Left lobe of liver (tissue), 2 donors: ENCODE measurements at regions not wholly inside any gene's neighbourhood (a gene's known extent, or its start where the extent isn't known, plus 50 kb on each side); places are given as distances from the start of the nearest gene placed in this dataset.

Source experiments
- ATAC-seq: fragments of 200-7000 bp; cut with Tn5 transposase; one replicate; pipeline ENCODE4 v1.9.1; 2020; ENCODE audit warnings: mild to moderate bottlenecking, moderate library complexity
- DNase-seq: peaks from one replicate; pipeline ENCODE4 v3.0.0-alpha.2; 2020; ENCODE audit warnings: low spot score
- donor health status: DM: no; HTN: no; CAD: no; lungs with moderate emphysema.
- donor health status: DM: no; HTN: yes; CAD: no.

- no peak for ATAC-seq
- no peak for DNase-seq
Observed at GRCh38 chr12:124184456-124184855, 110.4 kb upstream of the RFLNA start.

DNA sequence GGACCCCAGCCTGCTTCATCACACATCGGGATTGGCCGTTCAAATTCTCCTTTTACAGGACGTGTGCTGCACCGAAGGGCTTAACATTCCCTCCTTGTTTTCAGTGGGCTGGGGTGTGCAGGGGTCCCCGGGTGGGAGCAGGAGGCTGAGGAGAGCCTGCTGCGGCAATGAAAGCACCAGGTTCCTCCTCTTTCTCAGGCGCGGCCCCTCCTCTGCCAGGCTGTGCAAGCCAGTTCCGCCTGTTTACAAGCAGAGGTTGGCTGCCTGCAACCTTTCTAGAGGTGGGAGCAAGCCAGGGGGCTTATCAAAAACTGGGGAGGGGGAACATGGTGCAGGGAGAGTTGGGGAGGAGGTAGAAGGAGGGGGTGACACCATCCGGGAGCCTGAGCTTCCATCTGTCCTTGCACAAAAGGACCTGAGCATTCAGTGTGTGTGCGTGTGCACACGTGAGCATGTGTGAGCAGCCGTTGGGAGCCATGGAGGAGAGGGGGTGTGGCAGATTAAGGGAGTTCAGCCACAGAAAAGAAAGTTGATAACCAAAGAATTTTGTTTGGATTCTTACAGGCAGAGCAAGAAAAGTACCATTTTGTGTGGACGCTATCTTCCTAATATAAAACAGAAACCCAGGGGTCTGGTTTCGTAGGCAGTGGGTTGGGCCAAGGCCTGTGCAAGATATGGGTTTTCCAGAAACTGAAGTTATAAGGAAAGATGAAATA lies 108.8 kb upstream of the RFLNA start:
- no peak for DNase-seq
- ATAC-seq: no peak

GRCh38 chr12:124188084-124188483 lies 106.8 kb upstream of the RFLNA start:
- ATAC-seq: no peak
- DNase-seq: no peak

- DNase-seq: no peak
Observed at GRCh38 chr12:124188561-124189405, 106.1 kb upstream of the RFLNA start.

DNA sequence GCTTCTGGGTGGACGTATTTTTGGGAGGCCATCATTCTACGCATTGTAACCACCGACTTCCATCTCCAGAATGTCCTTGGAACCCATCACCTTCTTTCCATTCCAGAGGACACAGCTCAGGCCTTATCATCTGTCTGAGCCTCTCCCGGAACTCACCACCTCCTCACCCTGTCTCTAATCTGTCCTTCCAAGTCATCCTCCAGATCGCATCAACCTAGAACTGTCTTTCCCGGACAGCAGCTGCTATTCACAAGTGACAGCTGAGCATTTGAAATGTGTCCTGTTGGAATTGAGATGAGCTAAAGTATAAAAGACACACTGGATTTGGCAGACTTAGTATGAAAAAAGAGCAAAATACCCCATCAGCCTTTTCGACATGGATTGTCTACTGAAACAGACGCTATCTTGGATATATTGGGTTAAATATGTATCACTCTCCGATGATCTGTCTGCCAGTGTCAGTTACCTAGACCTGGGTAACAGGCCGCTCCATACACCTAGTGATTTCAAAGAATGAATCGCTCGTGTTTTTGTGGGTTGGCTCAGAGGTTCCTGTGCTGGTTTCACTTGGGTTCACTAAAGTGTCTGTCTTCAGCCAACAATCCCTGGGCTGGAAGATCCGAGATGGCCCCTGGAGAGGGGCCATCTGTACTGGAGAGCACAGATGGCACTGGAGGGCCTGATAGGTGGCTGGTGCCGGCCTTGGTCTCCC lies 104.4 kb upstream of the RFLNA start:
- DNase-seq: no peak
- ATAC-seq: no peak

More at GRCh38 chr12:124188561-124189405, 106.1 kb upstream of the RFLNA start:
- ATAC-seq: no peak

DNA sequence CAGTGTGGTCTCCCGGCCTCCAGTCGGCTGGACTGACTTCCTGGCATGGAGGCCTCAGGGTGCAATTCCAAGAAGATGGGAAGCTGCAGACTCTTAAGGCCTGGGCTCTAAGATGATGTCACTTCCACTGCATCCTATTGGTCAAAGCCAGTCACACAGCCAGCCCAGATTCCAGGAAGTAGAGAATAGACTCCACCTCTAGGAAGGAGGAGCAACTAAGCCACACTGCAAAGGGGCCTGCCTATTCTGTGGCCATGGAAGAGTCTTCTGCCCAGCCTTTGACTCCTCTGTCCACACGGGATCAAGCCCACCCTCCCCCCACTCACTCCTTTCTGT lies 103.9 kb upstream of the RFLNA start:
- DNase-seq (no peak), ATAC-seq (no peak)

DNA sequence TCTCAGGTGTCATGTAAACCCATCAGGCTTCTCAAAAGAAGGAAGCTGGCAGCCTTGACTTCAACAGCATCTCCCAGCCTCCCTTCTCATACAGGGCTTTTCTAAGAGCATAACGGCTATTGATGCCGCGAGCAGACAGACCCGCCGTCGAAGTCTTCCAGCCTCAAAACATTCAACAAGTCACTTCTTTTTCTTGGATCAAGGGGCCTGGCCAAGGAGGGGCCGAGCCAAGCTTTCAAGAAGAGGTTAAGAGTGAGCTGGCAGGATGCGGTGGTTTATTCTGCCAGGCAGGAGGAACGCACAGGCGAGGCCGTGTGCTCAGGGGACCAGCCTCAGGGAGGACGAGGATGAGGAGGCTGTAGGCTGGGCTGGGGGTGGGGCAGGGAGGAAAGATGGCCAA lies 102.9 kb upstream of the RFLNA start:
- ATAC-seq (no peak), DNase-seq (no peak)

DNA sequence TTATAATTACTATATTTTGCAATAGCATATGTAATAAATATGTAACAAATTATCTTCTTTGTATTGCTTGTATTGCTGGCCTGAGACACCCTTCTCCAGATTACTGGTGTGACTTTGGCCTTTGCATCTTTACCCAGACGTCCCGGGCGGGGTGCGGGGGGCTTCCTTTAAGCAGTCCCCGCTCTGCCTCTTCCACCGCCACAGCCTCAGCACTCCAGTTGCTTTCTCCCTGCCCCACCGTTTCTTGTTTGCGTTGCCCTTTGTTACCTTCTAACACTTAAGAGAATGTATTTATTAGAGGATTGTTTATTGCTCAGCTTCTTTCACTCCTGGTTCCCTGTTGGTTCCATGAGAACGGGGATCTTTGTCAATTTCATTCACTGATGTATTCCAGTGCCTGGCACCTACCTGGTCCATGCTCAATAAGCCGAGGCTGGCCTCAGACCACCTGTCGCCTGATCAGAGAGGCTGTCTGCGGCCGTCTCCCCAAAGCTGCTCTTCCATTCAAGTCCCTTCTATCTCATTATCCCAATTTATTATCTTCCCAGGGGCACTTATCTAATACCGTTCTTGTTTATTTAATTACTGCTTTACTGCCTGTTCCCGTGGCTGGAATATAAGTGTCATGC lies 100.5 kb upstream of the RFLNA start:
- no peak for ATAC-seq
- DNase-seq: no peak

DNA sequence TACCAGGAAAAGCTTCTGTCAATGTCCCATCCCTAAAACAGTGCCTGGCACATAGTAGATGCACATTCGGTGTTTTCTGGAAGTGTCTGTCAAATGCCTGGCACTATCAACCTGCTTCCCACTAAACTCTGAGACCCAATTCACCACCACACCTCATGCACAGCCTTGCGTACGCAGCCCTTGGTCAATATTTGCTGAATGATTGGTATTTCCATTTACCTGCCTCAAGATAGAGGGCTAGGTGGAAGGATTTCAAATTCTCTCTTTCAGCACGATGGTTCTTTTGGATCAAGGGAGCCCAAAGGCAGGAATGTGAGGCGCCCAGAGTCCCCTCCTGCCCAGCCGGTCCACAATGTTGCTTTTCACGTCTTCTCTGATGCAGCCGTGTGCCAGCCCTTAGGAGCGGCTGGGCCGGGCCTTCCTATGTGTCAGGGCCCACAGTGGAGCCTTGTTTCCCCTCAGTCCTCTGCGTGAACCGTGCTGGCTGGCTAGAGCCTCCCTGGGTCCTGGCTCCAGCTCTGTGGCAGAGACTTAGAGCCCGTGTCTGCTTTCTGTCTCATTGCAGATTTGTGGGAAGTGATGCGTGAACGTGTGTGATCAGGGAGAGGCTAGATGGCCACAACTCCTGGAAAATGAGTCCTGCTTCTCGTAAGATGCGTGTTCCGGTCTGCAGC lies 99.9 kb upstream of the RFLNA start:
- DNase-seq: no peak
- ATAC-seq: no peak

- ATAC-seq (no peak), DNase-seq (no peak)
Observed at GRCh38 chr12:124195567-124195942, 99.3 kb upstream of the RFLNA start.

DNA sequence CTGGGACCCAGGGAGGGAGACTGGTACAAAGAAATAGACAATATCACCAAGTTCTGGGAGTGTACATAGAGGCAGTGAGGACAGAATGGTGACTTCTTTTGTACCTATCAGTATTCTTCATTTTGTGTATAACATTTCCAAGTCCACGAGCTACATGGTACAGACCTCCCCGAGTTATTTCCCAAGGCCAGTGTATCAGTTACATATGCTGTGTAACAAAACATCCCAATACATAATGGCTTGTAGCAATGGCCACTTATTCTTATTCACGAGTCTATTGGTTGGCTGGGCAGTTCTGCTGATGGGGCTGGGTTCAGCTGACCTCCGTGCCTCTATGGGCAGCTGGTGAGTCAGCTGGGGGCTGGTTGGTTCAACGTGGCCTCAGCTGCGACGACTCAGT lies 98.7 kb upstream of the RFLNA start:
- ATAC-seq (no peak), DNase-seq (no peak)

- DNase-seq (no peak), ATAC-seq (no peak)
Observed at GRCh38 chr12:124201248-124201647, 93.6 kb upstream of the RFLNA start.

GRCh38 chr12:124203176-124203575 lies 91.7 kb upstream of the RFLNA start:
- no peak for ATAC-seq
- no peak for DNase-seq

DNA sequence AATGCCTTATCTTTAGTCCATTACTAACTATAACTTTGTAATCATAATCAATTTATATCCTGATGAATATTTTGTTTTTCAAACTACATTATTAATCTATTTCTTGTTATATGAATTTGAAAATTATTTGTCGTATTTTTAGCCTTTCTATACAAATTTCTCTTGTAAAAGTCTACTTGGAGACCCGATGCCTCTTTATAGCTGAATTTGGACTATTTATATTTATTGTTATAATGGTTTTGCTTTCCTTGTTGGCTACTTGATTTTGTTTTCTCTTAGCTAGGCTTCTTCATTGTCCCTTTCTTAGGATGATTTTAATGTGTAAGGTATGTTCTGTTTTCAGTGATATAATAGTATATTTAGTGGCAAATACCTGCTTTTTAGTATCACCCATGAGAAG lies 89.5 kb upstream of the RFLNA start:
- DNase-seq (no peak), ATAC-seq (no peak)

DNA sequence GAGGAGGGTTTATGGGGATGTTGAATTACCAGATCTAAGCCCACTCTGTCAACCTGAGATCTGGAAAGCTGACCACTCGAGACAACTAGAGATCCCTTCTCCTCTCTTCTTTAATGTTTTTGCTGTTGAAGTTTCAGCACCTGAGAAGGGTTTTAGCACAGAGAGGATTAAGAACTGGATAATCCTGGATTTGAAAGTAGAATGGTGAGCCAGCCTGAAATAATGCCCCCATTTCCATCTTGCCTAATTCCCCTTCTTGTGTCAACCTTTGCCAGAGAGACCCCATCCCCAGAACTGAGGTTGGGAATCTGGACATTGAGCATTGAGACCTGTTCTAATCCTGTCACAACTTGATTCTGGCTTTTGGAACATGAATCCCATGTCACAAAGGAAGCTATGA lies 87.8 kb upstream of the RFLNA start:
- DNase-seq: no peak
- ATAC-seq: no peak

GRCh38 chr12:124207617-124208016 lies 87.3 kb upstream of the RFLNA start:
- no peak for DNase-seq

DNA sequence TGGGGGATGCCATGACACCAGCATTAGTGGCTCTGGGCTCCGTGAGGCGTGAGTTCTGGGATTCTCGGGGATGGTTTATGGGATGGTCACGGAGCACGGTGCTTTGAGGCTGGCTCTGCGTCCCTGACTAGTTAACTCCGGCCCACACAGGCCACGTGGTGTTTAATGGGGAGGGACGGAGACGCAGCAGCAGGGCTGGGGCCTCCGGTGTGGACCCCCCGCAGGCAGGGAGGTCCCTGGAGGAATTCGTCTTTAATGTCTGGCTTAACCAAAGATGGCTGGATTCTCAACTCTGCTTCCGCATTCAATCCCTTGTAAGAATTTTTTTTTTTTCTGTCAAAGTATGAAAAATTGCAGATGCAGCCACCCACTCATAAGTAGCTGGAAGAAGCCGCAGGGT lies 86.4 kb upstream of the RFLNA start:
- ATAC-seq (no peak), DNase-seq (no peak)

More at GRCh38 chr12:124207617-124208016, 87.3 kb upstream of the RFLNA start:
- ATAC-seq: no peak

- no peak for DNase-seq
- no peak for ATAC-seq
Observed at GRCh38 chr12:124210991-124211577, 83.8 kb upstream of the RFLNA start.

DNA sequence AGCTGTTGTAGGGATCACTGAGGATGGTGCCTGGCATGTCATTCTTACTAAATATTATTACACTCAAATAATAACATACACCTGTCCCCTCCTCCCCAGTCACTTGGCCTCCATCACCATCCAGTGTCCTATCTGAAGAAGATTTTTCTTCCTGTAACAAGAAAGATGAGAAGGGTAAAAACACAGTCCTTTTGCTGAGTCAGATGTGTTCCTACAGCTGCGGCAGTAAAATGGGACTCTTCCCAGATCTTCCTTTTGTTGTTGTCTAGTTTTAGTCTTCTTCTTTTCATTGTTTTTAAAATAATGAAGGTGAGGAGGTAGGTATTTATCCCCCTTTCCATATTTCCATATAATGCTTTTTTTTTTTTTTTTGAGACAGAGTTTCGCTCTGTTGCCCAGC lies 83.1 kb upstream of the RFLNA start:
- no peak for ATAC-seq
- DNase-seq: no peak

GRCh38 chr12:124213666-124214347 lies 81.1 kb upstream of the RFLNA start:
- DNase-seq (no peak), ATAC-seq (no peak)
